ENCODE measurements at regions not wholly inside any gene's neighbourhood (a gene's known extent, or its start where the extent isn't known, plus 50 kb on each side); places are given as distances from the start of the nearest gene placed in this dataset.

DNA sequence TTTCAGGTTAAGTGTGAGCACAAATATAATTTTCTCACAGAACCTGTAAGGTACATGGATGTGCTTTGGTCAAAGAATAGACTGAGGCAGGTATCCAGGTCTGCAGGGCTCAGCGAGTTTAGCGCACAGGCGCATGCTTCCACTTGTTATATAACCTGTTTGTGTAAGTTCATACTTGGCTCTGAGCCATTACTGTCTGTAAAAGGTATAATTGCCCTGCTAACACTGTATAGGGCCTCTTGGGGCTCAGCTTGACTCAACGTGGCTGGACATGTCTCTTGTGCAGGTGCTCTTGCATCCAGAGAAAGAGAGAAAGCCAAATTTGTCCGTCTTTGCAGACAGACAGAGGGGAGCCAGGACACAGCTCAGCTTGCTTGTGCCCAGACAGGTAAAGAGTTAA, 759.6 kb downstream of the MTRR start (continued):
- TF ChIP-seq, protein P1, sequence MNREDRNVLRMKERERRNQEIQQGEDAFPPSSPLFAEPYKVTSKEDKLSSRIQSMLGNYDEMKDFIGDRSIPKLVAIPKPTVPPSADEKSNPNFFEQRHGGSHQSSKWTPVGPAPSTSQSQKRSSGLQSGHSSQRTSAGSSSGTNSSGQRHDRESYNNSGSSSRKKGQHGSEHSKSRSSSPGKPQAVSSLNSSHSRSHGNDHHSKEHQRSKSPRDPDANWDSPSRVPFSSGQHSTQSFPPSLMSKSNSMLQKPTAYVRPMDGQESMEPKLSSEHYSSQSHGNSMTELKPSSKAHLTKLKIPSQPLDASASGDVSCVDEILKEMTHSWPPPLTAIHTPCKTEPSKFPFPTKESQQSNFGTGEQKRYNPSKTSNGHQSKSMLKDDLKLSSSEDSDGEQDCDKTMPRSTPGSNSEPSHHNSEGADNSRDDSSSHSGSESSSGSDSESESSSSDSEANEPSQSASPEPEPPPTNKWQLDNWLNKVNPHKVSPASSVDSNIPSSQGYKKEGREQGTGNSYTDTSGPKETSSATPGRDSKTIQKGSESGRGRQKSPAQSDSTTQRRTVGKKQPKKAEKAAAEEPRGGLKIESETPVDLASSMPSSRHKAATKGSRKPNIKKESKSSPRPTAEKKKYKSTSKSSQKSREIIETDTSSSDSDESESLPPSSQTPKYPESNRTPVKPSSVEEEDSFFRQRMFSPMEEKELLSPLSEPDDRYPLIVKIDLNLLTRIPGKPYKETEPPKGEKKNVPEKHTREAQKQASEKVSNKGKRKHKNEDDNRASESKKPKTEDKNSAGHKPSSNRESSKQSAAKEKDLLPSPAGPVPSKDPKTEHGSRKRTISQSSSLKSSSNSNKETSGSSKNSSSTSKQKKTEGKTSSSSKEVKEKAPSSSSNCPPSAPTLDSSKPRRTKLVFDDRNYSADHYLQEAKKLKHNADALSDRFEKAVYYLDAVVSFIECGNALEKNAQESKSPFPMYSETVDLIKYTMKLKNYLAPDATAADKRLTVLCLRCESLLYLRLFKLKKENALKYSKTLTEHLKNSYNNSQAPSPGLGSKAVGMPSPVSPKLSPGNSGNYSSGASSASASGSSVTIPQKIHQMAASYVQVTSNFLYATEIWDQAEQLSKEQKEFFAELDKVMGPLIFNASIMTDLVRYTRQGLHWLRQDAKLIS (CRISPR knock-in tag; IDR thresholded peaks at IDR 0.05; ENCODE audit: borderline replicate concordance) = no peak
- no peak for TF ChIP-seq NR1H2 (CRISPR knock-in tag; IDR thresholded peaks at IDR 0.05)
- TF ChIP-seq, protein P2, sequence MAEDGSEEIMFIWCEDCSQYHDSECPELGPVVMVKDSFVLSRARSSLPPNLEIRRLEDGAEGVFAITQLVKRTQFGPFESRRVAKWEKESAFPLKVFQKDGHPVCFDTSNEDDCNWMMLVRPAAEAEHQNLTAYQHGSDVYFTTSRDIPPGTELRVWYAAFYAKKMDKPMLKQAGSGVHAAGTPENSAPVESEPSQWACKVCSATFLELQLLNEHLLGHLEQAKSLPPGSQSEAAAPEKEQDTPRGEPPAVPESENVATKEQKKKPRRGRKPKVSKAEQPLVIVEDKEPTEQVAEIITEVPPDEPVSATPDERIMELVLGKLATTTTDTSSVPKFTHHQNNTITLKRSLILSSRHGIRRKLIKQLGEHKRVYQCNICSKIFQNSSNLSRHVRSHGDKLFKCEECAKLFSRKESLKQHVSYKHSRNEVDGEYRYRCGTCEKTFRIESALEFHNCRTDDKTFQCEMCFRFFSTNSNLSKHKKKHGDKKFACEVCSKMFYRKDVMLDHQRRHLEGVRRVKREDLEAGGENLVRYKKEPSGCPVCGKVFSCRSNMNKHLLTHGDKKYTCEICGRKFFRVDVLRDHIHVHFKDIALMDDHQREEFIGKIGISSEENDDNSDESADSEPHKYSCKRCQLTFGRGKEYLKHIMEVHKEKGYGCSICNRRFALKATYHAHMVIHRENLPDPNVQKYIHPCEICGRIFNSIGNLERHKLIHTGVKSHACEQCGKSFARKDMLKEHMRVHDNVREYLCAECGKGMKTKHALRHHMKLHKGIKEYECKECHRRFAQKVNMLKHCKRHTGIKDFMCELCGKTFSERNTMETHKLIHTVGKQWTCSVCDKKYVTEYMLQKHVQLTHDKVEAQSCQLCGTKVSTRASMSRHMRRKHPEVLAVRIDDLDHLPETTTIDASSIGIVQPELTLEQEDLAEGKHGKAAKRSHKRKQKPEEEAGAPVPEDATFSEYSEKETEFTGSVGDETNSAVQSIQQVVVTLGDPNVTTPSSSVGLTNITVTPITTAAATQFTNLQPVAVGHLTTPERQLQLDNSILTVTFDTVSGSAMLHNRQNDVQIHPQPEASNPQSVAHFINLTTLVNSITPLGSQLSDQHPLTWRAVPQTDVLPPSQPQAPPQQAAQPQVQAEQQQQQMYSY (CRISPR knock-in tag; IDR thresholded peaks at IDR 0.05) = no peak

DNA sequence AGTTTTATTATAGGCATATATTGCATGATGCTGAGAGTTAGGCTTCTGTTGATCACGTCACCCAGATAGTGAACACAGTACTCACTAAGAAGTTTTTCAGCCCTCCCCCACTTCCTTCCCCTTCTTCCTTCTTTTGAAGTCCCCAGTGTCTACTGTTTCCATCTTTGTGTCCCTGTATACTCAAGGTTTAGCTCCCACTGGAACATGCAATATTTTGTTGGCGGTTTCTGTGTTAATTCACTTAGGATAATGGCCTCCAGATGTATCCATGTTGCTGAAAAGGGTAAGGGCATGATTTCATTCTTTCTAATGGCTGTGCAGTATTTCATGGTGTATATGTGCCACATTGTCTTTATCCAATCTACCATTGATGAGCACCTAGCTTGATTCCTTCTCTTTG, 764.3 kb downstream of the MTRR start:
- no peak for DNase-seq (ENCODE audit: low spot score)
- H3K27me3 Mint-ChIP-seq (ENCODE audit: low read depth) = no peaks in the 10 kb centered on the region
- TF ChIP-seq PRRX2 (CRISPR knock-in tag; IDR thresholded peaks at IDR 0.05) (no peak), CBFB (CRISPR knock-in tag; IDR thresholded peaks at IDR 0.05; ENCODE audit: low read depth) (no peak), ATF1 (CRISPR knock-in tag; IDR thresholded peaks at IDR 0.05) (no peak), CREB1 (CRISPR knock-in tag; IDR thresholded peaks at IDR 0.05) (no peak), ZNF671 (CRISPR knock-in tag; IDR thresholded peaks at IDR 0.05) (no peak)
- TF ChIP-seq, protein P3, sequence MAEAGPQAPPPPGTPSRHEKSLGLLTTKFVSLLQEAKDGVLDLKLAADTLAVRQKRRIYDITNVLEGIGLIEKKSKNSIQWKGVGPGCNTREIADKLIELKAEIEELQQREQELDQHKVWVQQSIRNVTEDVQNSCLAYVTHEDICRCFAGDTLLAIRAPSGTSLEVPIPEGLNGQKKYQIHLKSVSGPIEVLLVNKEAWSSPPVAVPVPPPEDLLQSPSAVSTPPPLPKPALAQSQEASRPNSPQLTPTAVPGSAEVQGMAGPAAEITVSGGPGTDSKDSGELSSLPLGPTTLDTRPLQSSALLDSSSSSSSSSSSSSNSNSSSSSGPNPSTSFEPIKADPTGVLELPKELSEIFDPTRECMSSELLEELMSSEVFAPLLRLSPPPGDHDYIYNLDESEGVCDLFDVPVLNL (CRISPR knock-in tag; IDR thresholded peaks at IDR 0.05; ENCODE audit: borderline replicate concordance, low read depth) = no peak
- TF ChIP-seq, protein P4, sequence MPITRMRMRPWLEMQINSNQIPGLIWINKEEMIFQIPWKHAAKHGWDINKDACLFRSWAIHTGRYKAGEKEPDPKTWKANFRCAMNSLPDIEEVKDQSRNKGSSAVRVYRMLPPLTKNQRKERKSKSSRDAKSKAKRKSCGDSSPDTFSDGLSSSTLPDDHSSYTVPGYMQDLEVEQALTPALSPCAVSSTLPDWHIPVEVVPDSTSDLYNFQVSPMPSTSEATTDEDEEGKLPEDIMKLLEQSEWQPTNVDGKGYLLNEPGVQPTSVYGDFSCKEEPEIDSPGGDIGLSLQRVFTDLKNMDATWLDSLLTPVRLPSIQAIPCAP (CRISPR knock-in tag; IDR thresholded peaks at IDR 0.05) = no peak
- ATAC-seq = no peak
- peaks cover 13% of the 10 kb centered on the region for H3K4me1 Mint-ChIP-seq
- no peaks in the 10 kb centered on the region for H3K36me3 Mint-ChIP-seq
- no peak overlapping the region for H3K27ac Mint-ChIP-seq
- ChIA-PET POLR2A (no interaction called here), CTCF (no interaction called here)
- H3K9me3 Mint-ChIP-seq = peaks cover 7% of the 10 kb centered on the region; the same call in 1 of the 2 replicates
- H3K4me3 Mint-ChIP-seq = no peak overlapping the region

DNA sequence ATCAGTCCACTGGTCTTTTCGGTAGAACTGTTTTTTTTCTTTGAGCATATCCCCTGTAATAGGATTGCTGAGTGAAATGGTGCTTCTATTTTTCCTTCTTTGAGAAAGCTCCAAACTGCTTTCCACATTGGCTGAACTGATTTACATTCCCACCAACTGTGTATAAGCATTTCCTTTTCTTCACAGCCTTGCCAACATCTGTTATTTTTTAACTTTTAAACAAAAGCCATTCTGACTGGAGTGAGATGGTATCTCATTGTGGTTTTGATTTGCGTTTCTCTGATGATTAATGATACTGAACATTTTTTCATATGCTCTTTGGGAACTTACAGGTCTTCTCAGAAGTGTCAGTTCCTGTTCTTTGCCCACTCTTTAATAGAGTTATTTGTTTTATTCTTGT, 764.7 kb downstream of the MTRR start:
- no peak for ATAC-seq
- POLR2A ChIA-PET = no interaction called here
- H3K4me3 Mint-ChIP-seq = no peak overlapping the region

More for the DNA sequence above, 764.7 kb downstream of the MTRR start:
- CTCF ChIA-PET = no interaction called here
- peaks cover 7% of the 10 kb centered on the region; the same call in 1 of the 2 replicates for H3K9me3 Mint-ChIP-seq
- H3K4me1 Mint-ChIP-seq = peaks cover 13% of the 10 kb centered on the region
- no peak for DNase-seq (ENCODE audit: low spot score)
- H3K36me3 Mint-ChIP-seq = no peaks in the 10 kb centered on the region
- no peak overlapping the region for H3K27ac Mint-ChIP-seq
- TF ChIP-seq GABPB1 (CRISPR knock-in tag; IDR thresholded peaks at IDR 0.05) (no peak), SP1 (CRISPR knock-in tag; conservative IDR thresholded peaks at IDR 0.05) (no peak), MYBL2 (CRISPR knock-in tag; IDR thresholded peaks at IDR 0.05) (no peak), CREM (CRISPR knock-in tag; IDR thresholded peaks at IDR 0.05) (no peak), ZNF671 (CRISPR knock-in tag; IDR thresholded peaks at IDR 0.05) (no peak), HMGA2 (CRISPR knock-in tag; IDR thresholded peaks at IDR 0.05) (no peak), FOXJ3 (CRISPR knock-in tag; IDR thresholded peaks at IDR 0.05; ENCODE audit: borderline replicate concordance) (no peak)
- TF ChIP-seq, protein P5, sequence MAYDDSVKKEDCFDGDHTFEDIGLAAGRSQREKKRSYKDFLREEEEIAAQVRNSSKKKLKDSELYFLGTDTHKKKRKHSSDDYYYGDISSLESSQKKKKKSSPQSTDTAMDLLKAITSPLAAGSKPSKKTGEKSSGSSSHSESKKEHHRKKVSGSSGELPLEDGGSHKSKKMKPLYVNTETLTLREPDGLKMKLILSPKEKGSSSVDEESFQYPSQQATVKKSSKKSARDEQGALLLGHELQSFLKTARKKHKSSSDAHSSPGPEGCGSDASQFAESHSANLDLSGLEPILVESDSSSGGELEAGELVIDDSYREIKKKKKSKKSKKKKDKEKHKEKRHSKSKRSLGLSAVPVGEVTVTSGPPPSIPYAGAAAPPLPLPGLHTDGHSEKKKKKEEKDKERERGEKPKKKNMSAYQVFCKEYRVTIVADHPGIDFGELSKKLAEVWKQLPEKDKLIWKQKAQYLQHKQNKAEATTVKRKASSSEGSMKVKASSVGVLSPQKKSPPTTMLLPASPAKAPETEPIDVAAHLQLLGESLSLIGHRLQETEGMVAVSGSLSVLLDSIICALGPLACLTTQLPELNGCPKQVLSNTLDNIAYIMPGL (CRISPR knock-in tag; IDR thresholded peaks at IDR 0.05) = no peak
- TF ChIP-seq, protein P6, sequence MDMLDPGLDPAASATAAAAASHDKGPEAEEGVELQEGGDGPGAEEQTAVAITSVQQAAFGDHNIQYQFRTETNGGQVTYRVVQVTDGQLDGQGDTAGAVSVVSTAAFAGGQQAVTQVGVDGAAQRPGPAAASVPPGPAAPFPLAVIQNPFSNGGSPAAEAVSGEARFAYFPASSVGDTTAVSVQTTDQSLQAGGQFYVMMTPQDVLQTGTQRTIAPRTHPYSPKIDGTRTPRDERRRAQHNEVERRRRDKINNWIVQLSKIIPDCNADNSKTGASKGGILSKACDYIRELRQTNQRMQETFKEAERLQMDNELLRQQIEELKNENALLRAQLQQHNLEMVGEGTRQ (CRISPR knock-in tag; IDR thresholded peaks at IDR 0.05) = no peak
- TF ChIP-seq, protein P7, sequence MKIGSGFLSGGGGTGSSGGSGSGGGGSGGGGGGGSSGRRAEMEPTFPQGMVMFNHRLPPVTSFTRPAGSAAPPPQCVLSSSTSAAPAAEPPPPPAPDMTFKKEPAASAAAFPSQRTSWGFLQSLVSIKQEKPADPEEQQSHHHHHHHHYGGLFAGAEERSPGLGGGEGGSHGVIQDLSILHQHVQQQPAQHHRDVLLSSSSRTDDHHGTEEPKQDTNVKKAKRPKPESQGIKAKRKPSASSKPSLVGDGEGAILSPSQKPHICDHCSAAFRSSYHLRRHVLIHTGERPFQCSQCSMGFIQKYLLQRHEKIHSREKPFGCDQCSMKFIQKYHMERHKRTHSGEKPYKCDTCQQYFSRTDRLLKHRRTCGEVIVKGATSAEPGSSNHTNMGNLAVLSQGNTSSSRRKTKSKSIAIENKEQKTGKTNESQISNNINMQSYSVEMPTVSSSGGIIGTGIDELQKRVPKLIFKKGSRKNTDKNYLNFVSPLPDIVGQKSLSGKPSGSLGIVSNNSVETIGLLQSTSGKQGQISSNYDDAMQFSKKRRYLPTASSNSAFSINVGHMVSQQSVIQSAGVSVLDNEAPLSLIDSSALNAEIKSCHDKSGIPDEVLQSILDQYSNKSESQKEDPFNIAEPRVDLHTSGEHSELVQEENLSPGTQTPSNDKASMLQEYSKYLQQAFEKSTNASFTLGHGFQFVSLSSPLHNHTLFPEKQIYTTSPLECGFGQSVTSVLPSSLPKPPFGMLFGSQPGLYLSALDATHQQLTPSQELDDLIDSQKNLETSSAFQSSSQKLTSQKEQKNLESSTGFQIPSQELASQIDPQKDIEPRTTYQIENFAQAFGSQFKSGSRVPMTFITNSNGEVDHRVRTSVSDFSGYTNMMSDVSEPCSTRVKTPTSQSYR (CRISPR knock-in tag; IDR thresholded peaks at IDR 0.05) = no peak
- no peaks in the 10 kb centered on the region for H3K27me3 Mint-ChIP-seq (ENCODE audit: low read depth)
